HEK293 (cell line): ENCODE measurements at regions not wholly inside any gene's neighbourhood (a gene's known extent, or its start where the extent isn't known, plus 50 kb on each side); places are given as distances from the start of the nearest gene placed in this dataset.

Source experiments
- CTCF ChIA-PET: fragments of 350-600 bp; formaldehyde crosslinking; extraction: SDS; loops from one replicate; lab custom pipeline; 2021; ENCODE audit warnings: antibody characterized with exemption; lab: Yijun Ruan, JAX
- POLR2A ChIA-PET: fragments of 300-600 bp; formaldehyde crosslinking; extraction: SDS; loops from one replicate; lab custom pipeline; 2020; ENCODE audit warnings: antibody characterized with exemption, inconsistent platforms; lab: Yijun Ruan, JAX
- H3K27ac ChIP-seq: fragments of 200-500 bp; sonication (Bioruptor generic); 2 replicates; pipeline ENCODE4 v1.5.1; 2014; ENCODE audit warnings: low read depth, low read length, control low read depth, inconsistent platforms; ENCODE audit errors: extremely low read depth
- H3K36me3 ChIP-seq, 2 experiments: fragments of 200-500 bp in 1 of 2; sonication (Bioruptor generic) in 1 of 2; 1 replicate in 1 of 2; 2 replicates in 1 of 2; pipeline ENCODE4 v1.5.1; 2014 to 2017; ENCODE audit warnings: inconsistent platforms in 2 of 2, low read length in 2 of 2; ENCODE audit not compliant: control insufficient read depth in 2 of 2, insufficient read depth in 1 of 2
- H3K4me1 ChIP-seq: fragments of 200-500 bp; sonication (Bioruptor generic); 2 replicates; pipeline ENCODE4 v1.5.1; 2014; ENCODE audit warnings: mild to moderate bottlenecking, low read length, inconsistent platforms; ENCODE audit not compliant: control insufficient read depth, insufficient read depth
- H3K4me3 ChIP-seq: 2 replicates; pipeline ENCODE4 v1.5.1; 2011; ENCODE audit warnings: low read depth, mild to moderate bottlenecking, control low read depth, low read length, moderate library complexity
- H3K9me3 ChIP-seq: fragments of 200-500 bp; sonication (Bioruptor generic); 2 replicates; pipeline ENCODE4 v1.5.1; 2014; ENCODE audit warnings: low read depth, low read length, inconsistent platforms; ENCODE audit not compliant: control insufficient read depth, insufficient read depth
- IKZF3 ChIP-seq: fragments of 450-650 bp; IDR thresholded peaks from 2 replicates; pipeline ENCODE4 v1.5.0; 2018; ENCODE audit warnings: missing biosample characterization, mild to moderate bottlenecking, missing genetic modification characterization, moderate library complexity
- WT1 ChIP-seq: fragments of 450-650 bp; formaldehyde crosslinking; IDR thresholded peaks from 2 replicates; pipeline ENCODE4 v1.5.1; 2016; ENCODE audit warnings: missing biosample characterization, missing genetic modification characterization
- ZBTB1 ChIP-seq: fragments of 450-650 bp; formaldehyde crosslinking; IDR thresholded peaks from 2 replicates; pipeline ENCODE4 v1.5.1; 2016; ENCODE audit warnings: missing biosample characterization, missing genetic modification characterization
- ZNF202 ChIP-seq: fragments of 450-650 bp; formaldehyde crosslinking; IDR thresholded peaks from 2 replicates; pipeline ENCODE4 v1.5.1; 2016; ENCODE audit warnings: missing biosample characterization, missing genetic modification characterization, borderline replicate concordance
- ZNF23 ChIP-seq: fragments of 450-650 bp; formaldehyde crosslinking; IDR thresholded peaks from 2 replicates; pipeline ENCODE4 v1.5.1; 2016; ENCODE audit warnings: missing biosample characterization, missing genetic modification characterization, borderline replicate concordance
- ZNF239 ChIP-seq: fragments of 450-650 bp; formaldehyde crosslinking; IDR thresholded peaks from 2 replicates; pipeline ENCODE4 v1.5.1; 2016; ENCODE audit warnings: missing biosample characterization, missing genetic modification characterization
- ZNF350 ChIP-seq: fragments of 450-650 bp; formaldehyde crosslinking; IDR thresholded peaks from 2 replicates; pipeline ENCODE4 v1.5.0; 2017; ENCODE audit warnings: missing biosample characterization, mild to moderate bottlenecking, missing genetic modification characterization
- ZNF398 ChIP-seq: fragments of 450-650 bp; formaldehyde crosslinking; IDR thresholded peaks from 2 replicates; pipeline ENCODE4 v1.5.1; 2017; ENCODE audit warnings: missing biosample characterization, missing genetic modification characterization
- ZNF416 ChIP-seq: fragments of 450-650 bp; formaldehyde crosslinking; IDR thresholded peaks from 2 replicates; pipeline ENCODE4 v1.5.1; 2016; ENCODE audit warnings: missing biosample characterization, missing genetic modification characterization
- ZNF473 ChIP-seq: fragments of 450-650 bp; formaldehyde crosslinking; IDR thresholded peaks from 2 replicates; pipeline ENCODE4 v1.5.1; 2017; ENCODE audit warnings: missing biosample characterization, missing genetic modification characterization
- ZNF571 ChIP-seq: fragments of 450-650 bp; formaldehyde crosslinking; IDR thresholded peaks from 2 replicates; pipeline ENCODE4 v1.5.0; 2017; ENCODE audit warnings: missing biosample characterization, missing genetic modification characterization
- ZNF664 ChIP-seq: fragments of 450-650 bp; formaldehyde crosslinking; IDR thresholded peaks from 2 replicates; pipeline ENCODE4 v1.5.1; 2016; ENCODE audit warnings: missing biosample characterization, missing genetic modification characterization
- ZNF707 ChIP-seq: fragments of 450-650 bp; formaldehyde crosslinking; IDR thresholded peaks from 2 replicates; pipeline ENCODE4 v1.5.1; 2016; ENCODE audit warnings: missing biosample characterization, missing genetic modification characterization
- ZNF76 ChIP-seq: fragments of 450-650 bp; formaldehyde crosslinking; IDR thresholded peaks from 2 replicates; pipeline ENCODE4; 2016; ENCODE audit warnings: low read depth, missing biosample characterization, missing genetic modification characterization, borderline replicate concordance
- ZNF785 ChIP-seq: fragments of 450-650 bp; formaldehyde crosslinking; IDR thresholded peaks from 2 replicates; pipeline ENCODE4 v1.5.1; 2016; ENCODE audit warnings: missing biosample characterization, missing genetic modification characterization
- TF ChIP-seq, protein P1 (sequence below): fragments of 450-650 bp; formaldehyde crosslinking; IDR thresholded peaks from 2 replicates; pipeline ENCODE4 v1.5.1; 2016; ENCODE audit warnings: missing biosample characterization, missing genetic modification characterization
- TF ChIP-seq, protein P2 (sequence below): fragments of 450-650 bp; formaldehyde crosslinking; optimal IDR thresholded peaks from 2 replicates; pipeline ENCODE3; 2016; ENCODE audit warnings: missing biosample characterization, mild to moderate bottlenecking, missing genetic modification characterization
- TF ChIP-seq, protein P3 (sequence below): fragments of 450-650 bp; formaldehyde crosslinking; IDR thresholded peaks from 2 replicates; pipeline ENCODE4 v1.5.1; 2017; ENCODE audit warnings: missing biosample characterization, missing genetic modification characterization
- TF ChIP-seq, protein P4 (sequence below): fragments of 450-650 bp; formaldehyde crosslinking; IDR thresholded peaks from 2 replicates; pipeline ENCODE4 v1.5.1; 2016; ENCODE audit warnings: missing biosample characterization, missing genetic modification characterization

- H3K9me3 ChIP-seq, result no peaks in the 10 kb centered on the region
- TF ChIP-seq ZNF202 (tag by site-specific recombination) (no peak), IKZF3 (tag by site-specific recombination) (no peak), ZBTB1 (tag by site-specific recombination) (no peak), ZNF664 (no peak), ZNF23 (tag by site-specific recombination) (no peak), ZNF239 (tag by site-specific recombination) (no peak), ZNF785 (tag by site-specific recombination) (no peak), ZNF473 (tag by site-specific recombination) (no peak), ZNF398 (tag by site-specific recombination) (no peak), ZNF416 (tag by site-specific recombination) (no peak), ZNF76 (tag by site-specific recombination) (no peak), WT1 (no peak), ZNF350 (tag by site-specific recombination) (no peak), ZNF571 (tag by site-specific recombination) (no peak), ZNF707 (no peak)
- TF ChIP-seq, protein P1, sequence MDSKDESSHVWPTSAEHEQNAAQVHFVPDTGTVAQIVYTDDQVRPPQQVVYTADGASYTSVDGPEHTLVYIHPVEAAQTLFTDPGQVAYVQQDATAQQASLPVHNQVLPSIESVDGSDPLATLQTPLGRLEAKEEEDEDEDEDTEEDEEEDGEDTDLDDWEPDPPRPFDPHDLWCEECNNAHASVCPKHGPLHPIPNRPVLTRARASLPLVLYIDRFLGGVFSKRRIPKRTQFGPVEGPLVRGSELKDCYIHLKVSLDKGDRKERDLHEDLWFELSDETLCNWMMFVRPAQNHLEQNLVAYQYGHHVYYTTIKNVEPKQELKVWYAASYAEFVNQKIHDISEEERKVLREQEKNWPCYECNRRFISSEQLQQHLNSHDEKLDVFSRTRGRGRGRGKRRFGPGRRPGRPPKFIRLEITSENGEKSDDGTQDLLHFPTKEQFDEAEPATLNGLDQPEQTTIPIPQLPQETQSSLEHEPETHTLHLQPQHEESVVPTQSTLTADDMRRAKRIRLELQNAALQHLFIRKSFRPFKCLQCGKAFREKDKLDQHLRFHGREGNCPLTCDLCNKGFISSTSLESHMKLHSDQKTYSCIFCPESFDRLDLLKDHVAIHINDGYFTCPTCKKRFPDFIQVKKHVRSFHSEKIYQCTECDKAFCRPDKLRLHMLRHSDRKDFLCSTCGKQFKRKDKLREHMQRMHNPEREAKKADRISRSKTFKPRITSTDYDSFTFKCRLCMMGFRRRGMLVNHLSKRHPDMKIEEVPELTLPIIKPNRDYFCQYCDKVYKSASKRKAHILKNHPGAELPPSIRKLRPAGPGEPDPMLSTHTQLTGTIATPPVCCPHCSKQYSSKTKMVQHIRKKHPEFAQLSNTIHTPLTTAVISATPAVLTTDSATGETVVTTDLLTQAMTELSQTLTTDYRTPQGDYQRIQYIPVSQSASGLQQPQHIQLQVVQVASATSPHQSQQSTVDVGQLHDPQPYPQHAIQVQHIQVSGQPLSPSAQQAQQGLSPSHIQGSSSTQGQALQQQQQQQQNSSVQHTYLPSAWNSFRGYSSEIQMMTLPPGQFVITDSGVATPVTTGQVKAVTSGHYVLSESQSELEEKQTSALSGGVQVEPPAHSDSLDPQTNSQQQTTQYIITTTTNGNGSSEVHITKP (tag by site-specific recombination), result no peak
- TF ChIP-seq, protein P2, sequence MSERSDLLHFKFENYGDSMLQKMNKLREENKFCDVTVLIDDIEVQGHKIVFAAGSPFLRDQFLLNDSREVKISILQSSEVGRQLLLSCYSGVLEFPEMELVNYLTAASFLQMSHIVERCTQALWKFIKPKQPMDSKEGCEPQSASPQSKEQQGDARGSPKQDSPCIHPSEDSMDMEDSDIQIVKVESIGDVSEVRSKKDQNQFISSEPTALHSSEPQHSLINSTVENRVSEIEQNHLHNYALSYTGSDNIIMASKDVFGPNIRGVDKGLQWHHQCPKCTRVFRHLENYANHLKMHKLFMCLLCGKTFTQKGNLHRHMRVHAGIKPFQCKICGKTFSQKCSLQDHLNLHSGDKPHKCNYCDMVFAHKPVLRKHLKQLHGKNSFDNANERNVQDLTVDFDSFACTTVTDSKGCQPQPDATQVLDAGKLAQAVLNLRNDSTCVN, result no peak
- TF ChIP-seq, protein P3, sequence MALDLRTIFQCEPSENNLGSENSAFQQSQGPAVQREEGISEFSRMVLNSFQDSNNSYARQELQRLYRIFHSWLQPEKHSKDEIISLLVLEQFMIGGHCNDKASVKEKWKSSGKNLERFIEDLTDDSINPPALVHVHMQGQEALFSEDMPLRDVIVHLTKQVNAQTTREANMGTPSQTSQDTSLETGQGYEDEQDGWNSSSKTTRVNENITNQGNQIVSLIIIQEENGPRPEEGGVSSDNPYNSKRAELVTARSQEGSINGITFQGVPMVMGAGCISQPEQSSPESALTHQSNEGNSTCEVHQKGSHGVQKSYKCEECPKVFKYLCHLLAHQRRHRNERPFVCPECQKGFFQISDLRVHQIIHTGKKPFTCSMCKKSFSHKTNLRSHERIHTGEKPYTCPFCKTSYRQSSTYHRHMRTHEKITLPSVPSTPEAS (tag by site-specific recombination), result no peak
- TF ChIP-seq, protein P4, sequence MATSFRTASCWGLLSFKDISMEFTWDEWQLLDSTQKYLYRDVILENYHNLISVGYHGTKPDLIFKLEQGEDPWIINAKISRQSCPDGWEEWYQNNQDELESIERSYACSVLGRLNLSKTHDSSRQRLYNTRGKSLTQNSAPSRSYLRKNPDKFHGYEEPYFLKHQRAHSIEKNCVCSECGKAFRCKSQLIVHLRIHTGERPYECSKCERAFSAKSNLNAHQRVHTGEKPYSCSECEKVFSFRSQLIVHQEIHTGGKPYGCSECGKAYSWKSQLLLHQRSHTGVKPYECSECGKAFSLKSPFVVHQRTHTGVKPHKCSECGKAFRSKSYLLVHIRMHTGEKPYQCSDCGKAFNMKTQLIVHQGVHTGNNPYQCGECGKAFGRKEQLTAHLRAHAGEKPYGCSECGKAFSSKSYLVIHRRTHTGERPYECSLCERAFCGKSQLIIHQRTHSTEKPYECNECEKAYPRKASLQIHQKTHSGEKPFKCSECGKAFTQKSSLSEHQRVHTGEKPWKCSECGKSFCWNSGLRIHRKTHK (tag by site-specific recombination), result no peak
- TF ChIP-seq, all 188 proteins: peak for 0
- ChIA-PET CTCF (interaction anchor here (0.7 kb wide), 2 partner anchors 23 to 26 kb away, joined by 3 read pairs; no protein-coding TSS in a partner anchor), POLR2A (no interaction called here)
- Histone ChIP-seq H3K4me1 (no peaks in the 10 kb centered on the region), H3K4me3 (no peak overlapping the region), H3K27ac (no peak overlapping the region), H3K36me3 (no peaks in the 10 kb centered on the region)
These were observed 194.3 kb upstream of the SMLR1 start for GRCh38 chr6:130632897-130633296.
